ENCODE measurements at regions not wholly inside any gene's neighbourhood (a gene's known extent, or its start where the extent isn't known, plus 50 kb on each side); places are given as distances from the start of the nearest gene placed in this dataset.

- TF ChIP-seq CTCF (conservative IDR thresholded peaks at IDR 0.05 in 1 of 2, IDR thresholded peaks at IDR 0.05 in 1 of 2; ENCODE audit: low read depth in 1 of 2, low read length in 2 of 2) (no peak), EZH2 (IDR thresholded peaks at IDR 0.05; ENCODE audit: low read length, missing control alignments) (no peak)
Observed at GRCh38 chr1:239958063-239958462, 133.6 kb upstream of the FMN2 start.
